SK-N-SH (cell line): ENCODE measurements at regions not wholly inside any gene's neighbourhood (a gene's known extent, or its start where the extent isn't known, plus 50 kb on each side); places are given as distances from the start of the nearest gene placed in this dataset.

ENCODE experiments used
- CTCF ChIA-PET: fragments of 300-600, 350-600 bp; formaldehyde crosslinking; extraction: SDS; loops from one replicate; lab custom pipeline; 2021; lab: Yijun Ruan, JAX
- POLR2A ChIA-PET: fragments of 350-600 bp; sonication (Branson Sonifier 250); formaldehyde crosslinking; extraction: SDS; loops from one replicate; lab custom pipeline; 2020; ENCODE audit warnings: antibody characterized with exemption, inconsistent platforms; lab: Yijun Ruan, JAX
- DNase-seq: peaks from one replicate; pipeline ENCODE4 v3.0.0; 2012
- H2AFZ ChIP-seq: fragments of 200-600 bp; sonication (generic); 2 replicates; pipeline ENCODE4 v1.8.1; 2016; ENCODE audit warnings: antibody characterized with exemption, mild to moderate bottlenecking, low read depth
- H3F3A ChIP-seq: fragments of 200-600 bp; sonication (generic); replicated peaks from 2 replicates; pipeline ENCODE3; 2016; ENCODE audit warnings: antibody characterized with exemption, mild to moderate bottlenecking; ENCODE audit not compliant: insufficient read depth
- H3K27ac ChIP-seq, 2 experiments: fragments of 200-500 bp in 1 of 2; fragments of 200-600 bp in 1 of 2; sonication (Bioruptor generic) in 1 of 2; sonication (generic), shearing (Covaris generic) in 1 of 2; 2 replicates each; pipeline versions ENCODE4 v1.5.1 to v1.6.1; 2014 to 2016; ENCODE audit warnings: low read depth in 2 of 2, inconsistent platforms in 1 of 2, low read length in 1 of 2, mild to moderate bottlenecking in 1 of 2, mixed read lengths in 1 of 2
- H3K27me3 ChIP-seq: fragments of 200-600 bp; sonication (generic), shearing (Covaris generic); 2 replicates; pipeline ENCODE4 v1.6.1; 2016; ENCODE audit warnings: mixed run types; ENCODE audit not compliant: insufficient read depth
- H3K36me3 ChIP-seq, 2 experiments: fragments of 200-500 bp in 1 of 2; fragments of 200-600 bp in 1 of 2; sonication (Bioruptor generic) in 1 of 2; sonication (generic) in 1 of 2; replicated peaks in 1 of 2; 2 replicates each; pipeline versions ENCODE3 to v1.5.1; 2014 to 2016; ENCODE audit warnings: low read length in 1 of 2, mild to moderate bottlenecking in 1 of 2; ENCODE audit not compliant: insufficient read depth in 2 of 2, control insufficient read depth in 1 of 2
- H3K4me1 ChIP-seq, 2 experiments: fragments of 200-500 bp in 1 of 2; fragments of 200-600 bp in 1 of 2; sonication (Bioruptor generic) in 1 of 2; sonication (generic), shearing (Covaris generic) in 1 of 2; 2 replicates each; pipeline versions ENCODE4 v1.5.1 to v1.6.1; 2014 to 2016; ENCODE audit warnings: low read depth in 1 of 2, low read length in 1 of 2, mixed run types in 1 of 2; ENCODE audit not compliant: insufficient read depth in 2 of 2, control insufficient read depth in 1 of 2
- H3K4me2 ChIP-seq: fragments of 200-600 bp; sonication (generic), shearing (Covaris generic); 2 replicates; pipeline ENCODE4 v1.6.1; 2017; ENCODE audit warnings: mixed run types
- H3K4me3 ChIP-seq, 2 experiments: fragments of 200-500 bp in 1 of 2; fragments of 200-600 bp in 1 of 2; sonication (Bioruptor generic) in 1 of 2; sonication (generic), shearing (Covaris generic) in 1 of 2; 2 replicates each; pipeline versions ENCODE4 v1.5.1 to v1.8.1; 2014 to 2016; ENCODE audit warnings: low read depth in 2 of 2, inconsistent platforms in 1 of 2, low read length in 1 of 2, mild to moderate bottlenecking in 1 of 2, mixed read lengths in 1 of 2, moderate library complexity in 1 of 2
- H3K79me2 ChIP-seq: fragments of 200-600 bp; sonication (generic); 2 replicates; pipeline ENCODE4 v1.8.1; 2017; ENCODE audit warnings: mild to moderate bottlenecking; ENCODE audit not compliant: insufficient read depth
- H3K9ac ChIP-seq: fragments of 200-600 bp; sonication (generic); 2 replicates; pipeline ENCODE4 v1.6.1; 2017; ENCODE audit warnings: mixed run types
- H3K9me2 ChIP-seq: fragments of 200-600 bp; sonication (generic); 2 replicates; pipeline ENCODE4 v1.6.1; 2017; ENCODE audit warnings: mixed run types
- H3K9me3 ChIP-seq: fragments of 200-600 bp; sonication (generic); 2 replicates; pipeline ENCODE4 v1.6.1; 2017; ENCODE audit warnings: mixed run types, mild to moderate bottlenecking, moderate library complexity
- H4K20me1 ChIP-seq: fragments of 200-600 bp; sonication (generic); 2 replicates; pipeline ENCODE4 v1.6.1; 2017; ENCODE audit warnings: mild to moderate bottlenecking, mixed run types; ENCODE audit not compliant: insufficient read depth
- EP300 ChIP-seq, 2 experiments: IDR thresholded peaks; 2 replicates each; pipeline versions ENCODE4 v1.4.0 to v1.6.1; 2012; ENCODE audit warnings: borderline replicate concordance in 1 of 2, low read depth in 1 of 2, low read length in 1 of 2
- FOSL2 ChIP-seq: IDR thresholded peaks from 2 replicates; pipeline ENCODE4 v1.4.0; 2012; ENCODE audit warnings: low read depth, mild to moderate bottlenecking, moderate library complexity, borderline replicate concordance
- GABPA ChIP-seq: IDR thresholded peaks from 2 replicates; pipeline ENCODE4 v1.4.0; 2012; ENCODE audit warnings: low read depth, mild to moderate bottlenecking
- GATA2 ChIP-seq: sonication (generic); formaldehyde crosslinking; IDR thresholded peaks from 2 replicates; pipeline ENCODE4 v1.5.0; 2020; ENCODE audit warnings: mild to moderate bottlenecking, missing genetic modification reagents
- IRF3 ChIP-seq: fragments of 150-350 bp; IDR thresholded peaks from 2 replicates; pipeline ENCODE4 v1.6.1; 2016; ENCODE audit warnings: mild to moderate bottlenecking, low read depth, low read length
- POLR2AphosphoS5 ChIP-seq: IDR thresholded peaks from 2 replicates; pipeline ENCODE4 v1.6.1; 2012; ENCODE audit warnings: low read depth, low read length
- RAD21 ChIP-seq: IDR thresholded peaks from 2 replicates; pipeline ENCODE4 v1.6.1; 2012; ENCODE audit warnings: mild to moderate bottlenecking, low read length
- RCOR1 ChIP-seq: fragments of 150-350 bp; IDR thresholded peaks from 2 replicates; pipeline ENCODE4 v1.6.1; 2017; ENCODE audit warnings: antibody characterized with exemption, low read length
- REST ChIP-seq: IDR thresholded peaks from 2 replicates; pipeline ENCODE4 v1.6.1; 2012; ENCODE audit warnings: mild to moderate bottlenecking, low read depth, low read length, moderate library complexity
- RFX5 ChIP-seq: IDR thresholded peaks from 2 replicates; pipeline ENCODE4 v1.6.1; 2012; ENCODE audit warnings: mild to moderate bottlenecking, improper control_type of control experiment, low read length
- RXRA ChIP-seq: IDR thresholded peaks from 2 replicates; pipeline ENCODE4 v1.4.0; 2012; ENCODE audit warnings: low read depth, mild to moderate bottlenecking, borderline replicate concordance
- SIN3A ChIP-seq: IDR thresholded peaks from 2 replicates; pipeline ENCODE4 v1.6.1; 2012; ENCODE audit warnings: low read depth, mild to moderate bottlenecking, low read length, moderate library complexity, borderline replicate concordance
- SMC3 ChIP-seq: IDR thresholded peaks from 2 replicates; pipeline ENCODE4 v1.6.1; 2012; ENCODE audit warnings: low read depth, low read length, improper control_type of control experiment
- TAF1 ChIP-seq: IDR thresholded peaks from 2 replicates; pipeline ENCODE4 v1.6.1; 2012; ENCODE audit warnings: low read depth, mild to moderate bottlenecking, low read length, moderate library complexity, borderline replicate concordance
- TCF12 ChIP-seq: IDR thresholded peaks from 2 replicates; pipeline ENCODE4 v1.4.0; 2012
- TEAD4 ChIP-seq: IDR thresholded peaks from 2 replicates; pipeline ENCODE4 v1.4.0; 2012; ENCODE audit warnings: mild to moderate bottlenecking, borderline replicate concordance; ENCODE audit not compliant: insufficient read depth
- USF1 ChIP-seq: IDR thresholded peaks from 2 replicates; pipeline ENCODE4 v1.4.0; 2012; ENCODE audit warnings: low read depth, borderline replicate concordance
- USF2 ChIP-seq: fragments of 150-350 bp; IDR thresholded peaks from 2 replicates; pipeline ENCODE4 v1.6.1; 2017; ENCODE audit warnings: antibody characterized with exemption, low read length, low read depth, borderline replicate concordance
- ZBTB33 ChIP-seq: IDR thresholded peaks from 2 replicates; pipeline ENCODE4 v1.4.0; 2012; ENCODE audit warnings: low read depth, borderline replicate concordance
- WGBS: methylation state at CpG from one replicate; pipeline ENCODE4 v1.1.6; 2017; ENCODE audit warnings: low lambda C conversion rate; 5-methylcytosine and 5-hydroxymethylcytosine counted together

- CTCF ChIA-PET = no interaction called here
- no peaks in the 10 kb centered on the region for H3K9me2 ChIP-seq
- 19% methylated on average over 9 of the region's 9 CpGs for WGBS
- DNase-seq = no peak
- no peaks in the 10 kb centered on the region for H3K36me3 ChIP-seq
- no peaks in the 10 kb centered on the region for H3K27me3 ChIP-seq
- no peak overlapping the region for H3K9ac ChIP-seq
- POLR2A ChIA-PET = no interaction called here
- H2AFZ ChIP-seq = no peak overlapping the region
- no peaks in the 10 kb centered on the region for H3K79me2 ChIP-seq
- no peak overlapping the region for H3K27ac ChIP-seq
- no peaks in the 10 kb centered on the region for H3K4me1 ChIP-seq
- H3K4me2 ChIP-seq = no peak overlapping the region
- no peaks in the 10 kb centered on the region for H4K20me1 ChIP-seq
- H3F3A ChIP-seq = no peaks in the 10 kb centered on the region
- no peak overlapping the region for H3K4me3 ChIP-seq
- no peaks in the 10 kb centered on the region; the same call in 1 of the 2 replicates for H3K9me3 ChIP-seq
- TF ChIP-seq ZBTB33 (no peak), TAF1 (no peak), RCOR1 (no peak), USF1 (peak; percentile 26; the same call in 1 of the 2 replicates)
Measured at GRCh38 chr3:144877356-144877755, 905.7 kb downstream of the DIPK2A start.

GRCh38 chr3:144879701-144880100 is 908.1 kb downstream of the DIPK2A start:
- 13% methylated on average over 3 of the region's 3 CpGs for whole genome bisulfite sequencing
- no peak overlapping the region for H2AFZ ChIP-seq
- no peak for DNase-seq
- H3K27ac ChIP-seq = no peak overlapping the region
- H3K9me3 ChIP-seq = no peaks in the 10 kb centered on the region; the same call in 1 of the 2 replicates
- no peaks in the 10 kb centered on the region for H3F3A ChIP-seq
- H3K79me2 ChIP-seq = no peaks in the 10 kb centered on the region
- POLR2A ChIA-PET = no interaction called here
- H3K4me2 ChIP-seq = no peak overlapping the region
- no peaks in the 10 kb centered on the region for H3K36me3 ChIP-seq
- H3K9me2 ChIP-seq = no peaks in the 10 kb centered on the region
- H3K4me1 ChIP-seq = no peaks in the 10 kb centered on the region
- H3K4me3 ChIP-seq = no peak overlapping the region
- no peaks in the 10 kb centered on the region for H4K20me1 ChIP-seq
- no peak overlapping the region for H3K9ac ChIP-seq
- H3K27me3 ChIP-seq = no peaks in the 10 kb centered on the region
- CTCF ChIA-PET = no interaction called here
- TF ChIP-seq USF1 (no peak), USF2 (no peak), RFX5 (no peak), REST (no peak), SMC3 (no peak), EP300 (IDR thresholded peaks at IDR 0.05; ENCODE audit: borderline replicate concordance in 1 of 2, low read depth in 1 of 2, low read length in 1 of 2) (no peak), FOSL2 (no peak), GABPA (no peak), GATA2 (CRISPR knock-in tag) (no peak), POLR2AphosphoS5 (no peak), TCF12 (no peak), SIN3A (no peak), RXRA (no peak), RAD21 (no peak), IRF3 (no peak), RCOR1 (no peak), TEAD4 (no peak)
